HG02943 (cell line): ENCODE measurements at regions not wholly inside any gene's neighbourhood (a gene's known extent, or its start where the extent isn't known, plus 50 kb on each side); places are given as distances from the start of the nearest gene placed in this dataset.

ENCODE experiments used
- ATAC-seq: cut with Tn5 transposase; IDR thresholded peaks from one replicate; pipeline ENCODE4 v1.9.1; 2021; ENCODE audit warnings: mild to moderate bottlenecking, low read depth, moderate library complexity; ENCODE audit not compliant: unreplicated experiment

DNA sequence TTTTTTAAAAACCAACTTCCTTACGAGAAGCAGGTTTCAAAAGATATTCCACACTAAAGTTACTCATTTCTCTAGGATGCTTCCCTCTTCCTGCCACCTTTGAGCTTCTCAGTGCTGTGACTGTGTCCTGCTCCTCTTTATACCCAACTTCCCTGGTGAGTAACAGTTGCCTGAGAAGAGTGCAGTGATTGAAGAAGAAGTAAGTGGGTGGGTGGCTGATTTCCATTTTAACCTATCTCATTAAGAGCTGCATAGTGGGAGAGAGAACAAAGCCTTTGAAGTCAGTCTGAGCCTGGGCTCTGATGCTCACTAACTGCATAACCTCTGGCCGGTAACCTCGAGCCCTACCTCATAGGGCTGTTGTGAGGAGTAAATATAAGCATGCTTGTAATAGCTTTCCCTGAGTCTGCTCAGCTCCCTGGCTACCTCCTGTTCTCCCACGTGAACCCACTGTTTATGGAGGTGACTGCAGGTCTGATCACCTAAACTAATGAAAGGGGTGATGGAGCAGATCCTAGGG is 977.3 kb downstream of the UQCRFS1 start:
- ATAC-seq, result no peak

- ATAC-seq, result no peak
Observed at GRCh38 chr19:28234637-28235036, 978.3 kb downstream of the UQCRFS1 start.

DNA sequence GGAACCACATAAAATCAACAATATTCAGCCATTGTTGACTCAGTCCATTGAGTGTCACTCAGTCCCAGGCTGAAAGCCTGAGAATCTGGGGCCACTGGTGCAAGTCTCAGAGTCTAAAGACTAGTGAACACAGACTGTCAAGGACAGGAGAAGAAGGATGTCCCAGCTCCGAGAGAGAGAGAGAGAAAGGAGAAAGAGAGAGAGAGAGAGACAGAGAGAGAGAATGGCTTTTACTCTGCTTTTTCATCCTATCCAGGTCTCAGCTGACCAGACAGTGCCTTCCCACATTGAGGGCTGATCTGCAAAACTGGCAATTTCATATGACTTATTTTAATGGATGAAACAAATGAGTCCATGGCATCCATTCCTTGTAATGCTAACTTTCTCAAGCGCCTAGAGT is 984.1 kb downstream of the UQCRFS1 start:
- ATAC-seq, result no peak

- no peak for ATAC-seq
Observed at GRCh38 chr19:28224441-28224840, 988.5 kb downstream of the UQCRFS1 start.

GRCh38 chr19:28221736-28222135 is 991.2 kb downstream of the UQCRFS1 start:
- no peak for ATAC-seq

GRCh38 chr19:28218728-28219127 is 994.2 kb downstream of the UQCRFS1 start:
- no peak for ATAC-seq

GRCh38 chr19:28217022-28217421 is 995.9 kb downstream of the UQCRFS1 start:
- no peak for ATAC-seq

DNA sequence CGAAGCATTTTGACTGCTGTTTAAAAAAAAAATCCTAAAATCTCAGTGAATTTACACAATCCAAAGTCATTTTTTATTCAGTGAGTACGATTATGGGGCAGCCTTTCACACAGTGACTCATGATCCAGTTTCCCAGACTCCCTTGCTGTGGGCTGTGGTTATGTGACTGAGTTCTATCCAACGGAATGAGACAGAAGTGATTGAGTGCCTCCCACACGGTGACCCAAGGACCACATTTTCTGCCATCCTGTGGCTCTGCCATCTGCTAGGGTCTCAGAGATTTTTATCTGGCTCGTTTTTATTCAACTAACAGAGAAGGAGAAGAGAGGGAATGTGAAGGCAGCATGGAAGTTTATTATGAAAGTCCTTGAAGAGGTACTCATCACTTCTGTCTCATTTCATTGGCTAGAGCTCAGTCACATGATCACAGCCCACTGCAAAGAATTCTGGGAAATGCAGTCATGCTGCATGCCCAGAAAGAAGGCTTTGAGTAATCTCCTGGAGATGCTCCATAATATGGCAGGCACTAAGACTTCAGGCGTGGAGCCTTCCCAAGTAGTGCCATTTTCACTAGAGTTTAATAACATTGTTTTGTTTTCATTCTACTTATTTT is 999.4 kb downstream of the UQCRFS1 start:
- ATAC-seq, result no peak

- no peak for ATAC-seq
Observed at GRCh38 chr19:28210886-28211285, 1002.1 kb downstream of the UQCRFS1 start.

DNA sequence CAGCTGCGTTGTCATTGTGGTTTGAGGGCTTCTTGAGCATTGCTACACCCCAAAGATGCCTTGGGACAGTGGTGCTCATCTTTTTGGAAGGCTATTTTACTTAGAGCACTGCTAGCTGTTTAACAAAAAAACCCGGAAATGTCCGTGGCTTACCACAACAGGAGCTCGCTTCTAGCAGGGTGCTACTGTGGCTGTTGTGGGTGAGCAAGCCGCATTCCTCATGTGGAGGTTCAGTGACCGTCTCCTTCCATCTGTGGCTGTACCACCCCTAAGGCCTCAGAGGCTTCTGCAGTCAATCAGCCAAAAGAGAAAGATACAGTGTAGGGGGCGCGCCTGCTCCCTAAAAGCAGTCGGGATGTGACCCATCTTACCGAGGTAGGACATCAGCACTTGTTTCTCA is 1004.2 kb downstream of the UQCRFS1 start:
- ATAC-seq, result no peak

GRCh38 chr19:28207244-28207643 is 1005.7 kb downstream of the UQCRFS1 start:
- ATAC-seq, result no peak

- no peak for ATAC-seq
Observed at GRCh38 chr19:28201462-28201943, 1011.4 kb downstream of the UQCRFS1 start.

DNA sequence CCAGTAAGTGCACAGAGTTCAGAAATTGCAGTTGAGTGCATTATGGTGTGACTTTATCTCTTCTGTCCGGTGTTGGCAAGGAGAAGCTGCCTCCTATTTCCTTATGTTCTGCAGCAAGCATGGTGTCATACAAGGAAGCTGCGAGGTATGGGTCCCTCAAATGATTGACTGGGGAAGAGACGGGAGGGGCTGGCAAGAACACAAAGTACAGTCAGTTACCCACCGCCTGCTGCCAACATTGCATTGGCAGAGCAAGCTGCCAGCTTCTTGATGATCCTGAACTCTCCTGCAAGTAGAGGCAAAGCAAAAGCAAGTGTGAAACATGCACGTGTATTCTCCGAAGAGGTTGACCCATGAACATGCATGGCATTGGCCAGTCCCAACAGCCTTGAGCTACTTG is 1013.6 kb downstream of the UQCRFS1 start:
- ATAC-seq, result no peak

- no peak for ATAC-seq
Observed at GRCh38 chr19:28196961-28197360, 1016.0 kb downstream of the UQCRFS1 start.

- no peak for ATAC-seq
Observed at GRCh38 chr19:28196101-28196500, 1016.9 kb downstream of the UQCRFS1 start.

DNA sequence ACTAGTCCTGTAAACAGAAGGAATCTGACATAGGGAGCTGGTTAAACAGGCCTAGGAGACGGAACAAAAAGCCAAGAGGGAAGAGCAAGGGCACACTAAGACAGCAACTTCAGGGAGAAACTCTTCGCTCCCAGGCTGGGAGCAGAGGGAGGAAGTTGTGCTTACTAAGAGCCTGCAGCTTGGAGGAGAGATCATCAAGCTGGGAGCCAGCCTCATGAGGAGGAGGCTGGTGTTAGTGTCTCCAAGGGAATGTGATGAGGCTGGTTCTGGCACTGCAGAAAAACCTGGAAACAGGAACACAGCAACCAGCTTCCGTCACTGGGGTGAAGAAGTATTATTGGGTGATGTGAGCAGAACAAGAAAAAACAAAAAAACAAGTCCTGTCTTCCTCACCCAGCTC is 1027.3 kb downstream of the UQCRFS1 start:
- no peak for ATAC-seq

- ATAC-seq, result no peak
Observed at GRCh38 chr19:28184997-28185396, 1028.0 kb downstream of the UQCRFS1 start.

DNA sequence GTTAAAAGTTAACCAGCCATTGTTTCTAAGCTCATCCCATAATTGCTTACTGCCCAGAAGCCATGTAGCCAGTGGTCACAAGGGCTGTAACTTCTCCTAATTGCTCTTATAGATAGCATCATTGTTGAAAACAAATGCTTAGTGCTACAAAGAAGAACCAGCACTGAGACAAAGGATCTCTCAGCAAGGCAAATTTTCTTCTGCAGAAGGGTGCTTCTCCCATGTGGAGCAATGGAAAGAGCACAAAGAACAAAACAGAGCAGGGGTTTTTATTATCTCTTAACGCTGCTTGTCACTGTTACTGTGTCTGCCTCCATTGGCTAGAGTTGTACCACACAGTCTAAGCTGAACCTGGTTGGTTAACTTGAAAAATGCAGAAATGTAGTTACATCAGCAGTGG is 1036.8 kb downstream of the UQCRFS1 start:
- no peak for ATAC-seq

GRCh38 chr19:28171983-28172382 is 1041.0 kb downstream of the UQCRFS1 start:
- ATAC-seq, result no peak

DNA sequence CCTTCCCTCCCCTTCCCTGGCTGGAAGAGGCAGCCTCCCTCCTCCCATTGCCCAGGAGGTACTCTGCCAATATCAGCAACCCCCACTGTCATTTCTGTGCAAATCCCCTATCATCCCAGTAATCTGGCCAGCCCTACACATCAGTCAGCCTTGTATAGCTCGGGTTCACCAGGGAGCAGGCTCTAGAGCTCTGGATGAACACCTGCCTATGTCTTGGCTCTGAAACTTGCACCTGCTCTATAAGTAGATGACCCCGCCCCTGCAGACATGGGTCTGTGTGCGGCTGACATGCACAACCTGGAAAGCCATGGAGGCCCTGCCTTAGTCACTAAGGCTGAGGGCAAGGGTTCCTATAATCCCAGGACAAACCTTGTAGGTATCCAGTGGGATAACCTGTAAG is 1042.9 kb downstream of the UQCRFS1 start:
- ATAC-seq, result no peak

DNA sequence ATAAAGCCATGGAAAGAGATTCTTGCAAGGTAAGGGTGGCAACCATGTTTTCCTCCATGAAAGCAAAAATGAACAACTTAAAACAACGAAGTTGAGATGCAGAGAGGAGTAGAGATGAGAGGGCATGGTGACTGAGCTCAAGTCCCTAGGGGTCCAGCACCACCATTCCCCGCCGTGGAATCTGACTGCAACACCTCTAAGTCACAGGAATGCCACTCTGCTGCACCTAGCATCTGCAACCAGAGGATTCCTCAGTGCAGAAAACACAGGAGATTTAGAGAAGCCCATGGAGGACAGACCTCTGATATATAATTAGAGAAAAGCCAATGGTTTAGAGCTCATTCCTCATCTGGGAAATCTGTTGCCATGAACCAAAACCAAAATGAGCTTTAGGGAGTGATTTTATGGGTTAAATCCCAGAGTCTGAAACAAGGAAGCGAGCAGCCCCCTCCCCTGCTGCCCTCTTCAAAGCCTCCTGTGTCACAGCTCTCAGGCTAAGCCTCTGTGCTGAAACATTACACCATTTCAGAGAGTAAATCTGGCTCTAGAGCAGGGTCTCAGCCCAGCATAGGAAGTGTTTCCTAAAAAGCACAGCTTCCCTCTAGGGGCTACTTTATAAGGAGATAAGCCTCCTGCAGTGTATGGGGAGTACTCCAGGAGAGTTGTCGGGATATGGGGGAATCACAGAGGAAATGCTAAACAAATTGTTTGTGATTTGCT is 1043.6 kb downstream of the UQCRFS1 start:
- no peak for ATAC-seq

DNA sequence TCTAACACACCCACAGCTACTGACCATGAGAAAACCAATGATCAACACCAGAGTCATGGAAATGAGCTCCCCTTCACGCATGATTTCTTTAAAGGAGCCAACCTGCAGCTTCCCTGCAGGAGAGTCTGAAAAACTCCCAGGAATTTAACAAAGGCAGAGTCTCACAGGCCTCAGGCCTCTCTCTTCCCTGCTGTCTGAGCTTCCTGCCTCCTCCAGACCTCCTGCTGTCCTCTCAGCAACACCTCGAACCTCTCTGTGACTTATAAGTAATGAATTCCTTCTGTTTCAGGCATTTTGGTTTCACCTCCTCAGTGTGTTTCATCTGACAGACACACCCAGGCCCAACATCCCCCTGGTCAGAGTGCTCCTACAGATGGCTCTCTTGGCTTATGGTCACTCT is 1044.4 kb downstream of the UQCRFS1 start:
- ATAC-seq, result no peak
